Common myeloid progenitor, CD34-positive (primary cell): ENCODE measurements at regions not wholly inside any gene's neighbourhood (a gene's known extent, or its start where the extent isn't known, plus 50 kb on each side); places are given as distances from the start of the nearest gene placed in this dataset.

Experiments
- CTCF ChIA-PET: fragments of 350-600 bp; sonication (Branson Sonifier 250); formaldehyde crosslinking; loops from one replicate; lab custom pipeline; 2021; ENCODE audit warnings: antibody characterized with exemption; lab: Charles Lee
- POLR2A ChIA-PET: fragments of 350-600 bp; sonication (Branson Sonifier 250); formaldehyde crosslinking; loops from one replicate; lab custom pipeline; 2021; ENCODE audit warnings: antibody characterized with exemption; lab: Charles Lee
- DNase-seq, 3 donors: peaks; one replicate each; pipeline versions ENCODE4 v3.0.0 to v3.0.0-alpha.2; 2013
- H3K27ac ChIP-seq, 2 experiments: 1 replicate in 1 of 2; 2 replicates in 1 of 2; pipeline ENCODE4 v1.7.0; 2013; ENCODE audit warnings: inconsistent platforms in 2 of 2, low read length in 2 of 2, mild to moderate bottlenecking in 2 of 2, low read depth in 1 of 2, moderate library complexity in 1 of 2; ENCODE audit not compliant: severe bottlenecking in 2 of 2, insufficient read depth in 1 of 2, poor library complexity in 1 of 2
- H3K27me3 ChIP-seq, 5 experiments: replicated peaks in 2 of 5; 1 replicate in 3 of 5; 2 replicates in 2 of 5; pipeline versions ENCODE4 v1.6.1 to v1.7.0; 2013; ENCODE audit warnings: low read length in 4 of 5, mild to moderate bottlenecking in 2 of 5, moderate library complexity in 2 of 5, inconsistent platforms in 1 of 5; ENCODE audit not compliant: insufficient read depth in 5 of 5, control insufficient read depth in 4 of 5
- H3K36me3 ChIP-seq, 4 experiments: 1 replicate in 2 of 4; 2 replicates in 2 of 4; pipeline versions ENCODE4 v1.6.1 to v1.7.0; 2013; ENCODE audit warnings: low read length in 3 of 4, control low read depth in 1 of 4, mild to moderate bottlenecking in 1 of 4; ENCODE audit not compliant: control insufficient read depth in 4 of 4, insufficient read depth in 4 of 4
- H3K4me1 ChIP-seq, 4 experiments: 1 replicate in 3 of 4; 2 replicates in 1 of 4; pipeline versions ENCODE4 v1.6.1 to v1.7.1; 2013; ENCODE audit warnings: low read length in 3 of 4, mild to moderate bottlenecking in 3 of 4, control low read depth in 1 of 4, inconsistent platforms in 1 of 4, moderate library complexity in 1 of 4; ENCODE audit not compliant: control insufficient read depth in 4 of 4, insufficient read depth in 4 of 4; ENCODE audit errors: control extremely low read depth in 1 of 4
- H3K4me3 ChIP-seq, 7 experiments: 1 replicate in 4 of 7; 2 replicates in 3 of 7; pipeline versions ENCODE4 v1.5.1 to v1.7.0; 2013; ENCODE audit warnings: mild to moderate bottlenecking in 7 of 7, low read length in 6 of 7, moderate library complexity in 6 of 7, inconsistent platforms in 2 of 7, low read depth in 2 of 7, control low read depth in 1 of 7; ENCODE audit not compliant: insufficient read depth in 4 of 7, control insufficient read depth in 1 of 7; ENCODE audit errors: extremely low read depth in 1 of 7
- H3K9me3 ChIP-seq, 5 experiments: 1 replicate in 4 of 5; 2 replicates in 1 of 5; pipeline versions ENCODE4 v1.6.1 to v1.7.1; 2013; ENCODE audit warnings: low read length in 4 of 5, mild to moderate bottlenecking in 2 of 5, inconsistent platforms in 1 of 5, low read depth in 1 of 5, moderate library complexity in 1 of 5; ENCODE audit not compliant: control insufficient read depth in 4 of 5, insufficient read depth in 2 of 5; ENCODE audit errors: control extremely low read depth in 1 of 5
- WGBS: methylation state at CpG from one replicate; pipeline ENCODE4 v1.1.5; 2013; ENCODE audit not compliant: insufficient coverage; 5-methylcytosine and 5-hydroxymethylcytosine counted together

DNA sequence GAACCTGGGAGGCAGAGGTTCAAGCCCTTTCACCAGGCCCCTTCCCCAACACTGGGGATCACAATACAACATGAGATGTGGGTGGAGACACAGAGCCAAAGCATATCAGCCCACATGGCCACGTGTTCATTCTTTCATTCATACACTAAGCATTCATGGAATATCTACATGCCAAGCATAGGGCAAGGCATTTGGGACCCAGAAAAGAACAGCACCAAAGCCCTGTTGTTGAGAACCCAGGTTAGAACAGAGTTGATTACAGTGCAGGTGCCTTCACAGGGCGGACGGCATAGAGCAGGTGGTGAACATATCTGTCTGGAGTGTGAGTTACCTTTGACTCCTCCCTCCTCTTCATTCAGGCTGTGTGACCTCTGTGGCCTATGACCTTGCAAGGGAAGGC is 159.4 kb upstream of the GSC start:
- Histone ChIP-seq H3K27me3 (peaks cover 0 to 19% (median 3%) of the 10 kb centered on the region in 5 experiments), H3K4me3 (no peak overlapping the region), H3K27ac (no peak overlapping the region), H3K4me1 (no peaks in the 10 kb centered on the region), H3K9me3 (no peaks in the 10 kb centered on the region), H3K36me3 (no peaks in the 10 kb centered on the region)
- WGBS, result 100% methylated on average over 2 of the region's 3 CpGs
- ChIA-PET POLR2A (no interaction called here), CTCF (no interaction called here)
- DNase-seq, result no peak

DNA sequence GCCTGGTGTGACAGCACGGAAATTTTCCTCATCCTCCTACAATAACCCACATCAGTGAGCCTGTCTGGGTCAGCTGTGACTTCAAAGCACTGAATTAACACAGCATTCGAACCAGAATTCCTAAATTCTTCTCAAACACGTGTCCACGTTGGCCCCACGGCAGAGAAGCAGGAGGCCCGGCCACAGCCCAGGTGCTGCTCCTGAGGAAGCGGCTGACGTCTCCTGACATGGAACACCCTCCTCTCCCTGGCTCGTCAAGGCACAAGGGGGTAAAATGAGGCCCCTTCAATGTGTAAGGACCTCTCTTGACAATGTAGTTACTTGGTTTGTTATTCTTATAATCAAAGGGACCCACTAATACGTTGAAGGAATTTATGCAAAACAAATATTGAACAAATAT is 156.3 kb upstream of the GSC start:
- H3K27ac ChIP-seq, result no peak overlapping the region
- peaks cover 0 to 8% (median 0%) of the 10 kb centered on the region in 5 experiments for H3K27me3 ChIP-seq
- WGBS, result 92% methylated on average over 8 of the region's 10 CpGs
- POLR2A ChIA-PET, result no interaction called here
- H3K4me1 ChIP-seq, result no peaks in the 10 kb centered on the region
- no peaks in the 10 kb centered on the region for H3K9me3 ChIP-seq
- CTCF ChIA-PET, result no interaction called here
- no peaks in the 10 kb centered on the region for H3K36me3 ChIP-seq
- H3K4me3 ChIP-seq, result no peak overlapping the region
- no peak for DNase-seq

DNA sequence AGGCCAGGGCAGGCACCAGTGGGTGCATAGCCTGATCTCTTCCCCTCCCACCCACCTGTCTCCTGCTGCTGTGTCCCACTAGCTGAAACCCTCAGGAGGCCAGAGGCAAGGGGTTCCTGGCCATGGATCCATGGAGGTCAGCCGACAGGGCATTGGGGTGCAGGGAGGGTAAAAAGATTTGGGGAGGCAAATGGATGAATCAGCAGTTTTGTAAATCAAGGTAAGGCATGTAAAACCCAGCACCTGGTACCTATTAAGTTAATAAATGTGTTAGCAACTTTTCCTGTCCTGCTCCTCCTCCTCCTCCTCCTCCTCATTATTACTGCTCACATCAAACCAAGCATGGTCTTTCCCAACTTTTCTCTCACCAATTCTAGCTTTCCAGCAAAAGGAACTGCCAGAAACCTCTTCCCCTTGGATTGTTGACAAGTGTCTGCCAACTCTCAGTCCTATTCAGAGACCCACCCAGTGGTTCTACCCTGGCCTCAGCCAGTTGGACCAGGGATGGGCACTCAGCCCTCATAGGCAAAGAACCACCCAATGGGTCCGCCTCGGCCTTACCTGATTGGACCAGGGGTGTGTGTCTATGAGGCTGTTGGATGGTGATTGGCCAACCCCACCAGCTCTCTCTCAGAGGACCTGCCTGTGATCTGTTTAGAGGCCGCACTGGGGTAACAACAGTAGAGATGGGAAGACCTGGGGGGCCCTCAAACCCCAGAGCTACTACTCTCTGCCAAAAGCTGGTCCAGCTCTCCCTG is 155.7 kb upstream of the GSC start:
- no peak for DNase-seq
- Histone ChIP-seq H3K4me3 (no peak overlapping the region), H3K36me3 (no peaks in the 10 kb centered on the region), H3K4me1 (no peaks in the 10 kb centered on the region), H3K27me3 (peaks cover 0 to 5% (median 0%) of the 10 kb centered on the region in 5 experiments), H3K9me3 (no peaks in the 10 kb centered on the region), H3K27ac (no peak overlapping the region)
- POLR2A ChIA-PET, result no interaction called here
- WGBS, result 100% methylated on average over 2 of the region's 4 CpGs
- CTCF ChIA-PET, result no interaction called here

DNA sequence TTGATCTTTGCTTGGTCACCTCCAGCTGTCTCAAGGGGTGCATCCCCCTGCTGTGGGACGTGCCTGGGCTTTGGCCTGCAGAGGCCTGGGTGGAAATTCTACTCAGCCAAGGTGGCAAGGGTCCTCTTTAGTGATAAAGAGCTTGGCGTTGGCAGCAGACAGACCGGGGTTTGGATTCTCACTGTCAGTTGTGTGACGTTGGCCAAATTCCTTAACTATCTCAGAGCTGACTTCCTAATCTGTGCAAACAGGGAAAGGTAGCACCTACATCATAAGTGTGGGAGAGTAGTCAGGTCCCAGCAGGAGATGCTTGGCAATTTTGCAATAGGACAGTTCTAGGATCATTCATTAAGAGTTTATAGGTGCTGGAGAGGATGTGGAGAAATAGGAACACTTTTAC is 154.3 kb upstream of the GSC start:
- Histone ChIP-seq H3K4me1 (no peaks in the 10 kb centered on the region), H3K27ac (no peak overlapping the region), H3K36me3 (no peaks in the 10 kb centered on the region), H3K4me3 (no peak overlapping the region), H3K9me3 (no peaks in the 10 kb centered on the region), H3K27me3 (peaks cover 0 to 5% (median 0%) of the 10 kb centered on the region in 5 experiments)
- WGBS, result 82% methylated on average over 4 of the region's 4 CpGs
- ChIA-PET CTCF (no interaction called here), POLR2A (no interaction called here)
- no peak for DNase-seq

DNA sequence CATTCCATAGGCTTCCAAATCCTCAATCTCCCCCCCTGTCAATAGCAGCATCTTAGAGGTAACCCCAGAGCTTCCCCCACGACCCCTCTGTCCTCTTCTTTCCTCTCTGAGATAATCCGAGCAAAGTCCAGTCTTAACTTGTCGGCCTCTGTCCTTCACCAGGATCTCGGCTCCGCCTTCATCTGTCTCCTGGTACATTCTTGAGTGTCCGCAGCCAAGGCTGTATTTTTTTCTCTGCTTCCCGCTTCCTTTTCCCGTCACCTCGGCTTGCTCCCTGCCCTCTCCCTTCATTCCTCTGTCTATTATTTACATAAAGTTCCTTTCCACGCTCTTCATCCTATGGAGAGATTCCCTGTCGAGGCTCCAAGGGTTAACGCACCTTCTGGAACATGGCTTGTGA is 153.9 kb upstream of the GSC start:
- no peaks in the 10 kb centered on the region for H3K36me3 ChIP-seq
- no peaks in the 10 kb centered on the region for H3K9me3 ChIP-seq
- 82% methylated on average over 12 of the region's 12 CpGs for WGBS
- H3K27ac ChIP-seq, result no peak overlapping the region
- ChIA-PET POLR2A (no interaction called here), CTCF (no interaction called here)
- H3K27me3 ChIP-seq, result peaks cover 0 to 5% (median 0%) of the 10 kb centered on the region in 5 experiments
- DNase-seq, result no peak
- no peaks in the 10 kb centered on the region for H3K4me1 ChIP-seq
- H3K4me3 ChIP-seq, result no peak overlapping the region

DNA sequence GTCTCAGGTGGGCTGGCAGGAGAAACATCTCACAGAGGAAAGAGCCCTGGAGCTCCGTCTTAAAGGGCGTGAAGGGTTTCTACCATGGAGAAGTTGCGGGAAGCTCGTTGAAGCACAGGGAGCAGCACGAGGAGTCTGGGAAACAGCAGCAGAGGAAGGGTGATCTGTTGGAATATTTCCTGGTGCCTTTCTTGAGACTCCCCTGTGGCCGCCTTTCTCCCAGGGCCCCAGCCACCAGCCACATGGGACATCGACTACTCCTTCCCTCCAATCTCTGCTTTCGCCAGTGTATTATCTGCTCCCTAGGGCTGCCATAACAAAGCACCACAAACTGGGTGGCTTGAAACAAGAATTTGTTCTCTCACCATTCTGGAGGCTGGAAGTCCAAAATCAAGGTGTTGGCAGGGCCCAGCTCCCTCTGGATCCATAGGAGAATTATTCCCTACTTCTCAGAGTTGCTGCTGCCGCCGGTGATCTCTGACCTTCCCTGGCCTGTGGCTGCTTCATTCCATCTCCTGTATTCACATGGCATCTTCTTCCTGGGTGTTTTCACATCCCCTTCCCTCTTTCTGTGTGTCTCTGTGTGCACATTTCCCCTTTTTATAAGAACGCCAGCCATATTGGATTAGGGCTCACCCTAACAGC is 152.8 kb upstream of the GSC start:
- ChIA-PET CTCF (no interaction called here), POLR2A (no interaction called here)
- Histone ChIP-seq H3K4me1 (no peaks in the 10 kb centered on the region), H3K36me3 (no peaks in the 10 kb centered on the region), H3K27ac (no peak overlapping the region), H3K4me3 (no peak overlapping the region), H3K27me3 (peaks cover 0 to 5% (median 0%) of the 10 kb centered on the region in 5 experiments), H3K9me3 (no peaks in the 10 kb centered on the region)
- 93% methylated on average over 11 of the region's 11 CpGs for WGBS
- DNase-seq, result no peak

DNA sequence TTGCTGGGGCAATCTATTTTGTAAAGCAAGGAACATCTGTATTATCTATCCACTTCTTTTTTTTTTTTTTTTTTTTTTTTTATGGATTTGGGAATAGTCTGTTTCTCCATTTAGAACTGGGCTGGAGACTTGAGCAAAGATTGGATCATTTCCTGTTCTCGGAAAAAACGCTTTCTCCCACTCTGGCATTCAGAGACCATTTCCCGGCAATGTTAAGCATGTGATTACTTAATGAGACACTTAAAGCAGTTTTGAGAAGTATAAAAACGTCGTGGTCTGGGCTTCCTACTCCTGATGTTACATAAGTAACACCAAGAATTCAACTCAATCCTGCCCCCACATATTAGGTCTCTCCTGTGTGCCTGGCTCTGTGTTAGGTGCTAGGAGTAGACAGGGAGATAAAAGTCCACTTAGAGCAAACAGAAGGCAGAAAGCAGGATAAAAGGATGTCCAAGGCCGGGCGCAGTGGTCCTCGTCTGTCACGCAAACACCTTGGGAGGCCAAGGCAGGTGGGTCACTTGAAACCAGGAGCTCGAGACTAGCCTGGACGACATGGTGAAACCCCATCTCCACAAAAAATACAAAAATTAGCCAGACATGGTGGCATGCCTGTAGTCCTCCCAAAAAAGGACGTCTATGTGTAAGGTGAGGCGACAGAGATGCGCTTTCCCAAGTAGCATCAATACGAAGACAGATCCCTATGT is 152.1 kb upstream of the GSC start:
- Histone ChIP-seq H3K27ac (no peak overlapping the region), H3K4me1 (no peaks in the 10 kb centered on the region), H3K9me3 (no peaks in the 10 kb centered on the region), H3K27me3 (peaks cover 0 to 5% (median 0%) of the 10 kb centered on the region in 5 experiments), H3K36me3 (no peaks in the 10 kb centered on the region), H3K4me3 (no peak overlapping the region)
- no peak for DNase-seq
- WGBS, result 94% methylated on average over 13 of the region's 15 CpGs
- POLR2A ChIA-PET, result no interaction called here
- CTCF ChIA-PET, result no interaction called here
